ENCODE measurements at regions not wholly inside any gene's neighbourhood (a gene's known extent, or its start where the extent isn't known, plus 50 kb on each side); places are given as distances from the start of the nearest gene placed in this dataset.

DNA sequence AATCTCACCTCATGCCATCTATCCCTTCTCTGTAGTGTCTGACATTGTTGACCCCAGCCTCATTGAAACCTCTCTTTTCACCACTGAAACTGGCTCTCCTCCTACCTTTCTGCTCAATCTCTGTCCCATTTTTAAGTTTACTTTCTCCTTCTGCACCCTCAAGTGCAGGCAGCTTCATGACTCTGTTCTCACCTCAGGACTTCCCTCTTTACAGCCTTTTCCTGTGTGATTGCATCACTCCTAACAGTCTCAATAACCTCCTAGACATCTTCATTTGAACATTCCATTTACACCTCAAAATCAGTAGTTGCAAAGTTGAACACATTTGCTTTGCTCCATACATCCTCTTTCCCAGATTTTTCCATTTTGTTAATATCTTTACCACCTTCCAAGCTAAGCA is 172.1 kb downstream of the RASEF start:
- H3K79me2 ChIP-seq (ENCODE audit: low read length), result no peaks in the 10 kb centered on the region
- H3K9me3 ChIP-seq (ENCODE audit: low read length), result no peaks in the 10 kb centered on the region
- no peaks in the 10 kb centered on the region for H4K20me1 ChIP-seq (ENCODE audit: insufficient read depth, low read depth, low read length)
- no peaks in the 10 kb centered on the region for H3K27me3 ChIP-seq (ENCODE audit: low read length)
- no peak overlapping the region for H2AFZ ChIP-seq (ENCODE audit: low read length)
- no peak overlapping the region for H3K9ac ChIP-seq (ENCODE audit: low read length)
- no peak overlapping the region for H3K27ac ChIP-seq (ENCODE audit: low read length)
- H3K9me2 ChIP-seq (replicated peaks; ENCODE audit: insufficient read depth, low read length), result no peaks in the 10 kb centered on the region
- no peak overlapping the region for H3K4me3 ChIP-seq (ENCODE audit: low read length)
- H3K4me1 ChIP-seq (ENCODE audit: low read length), result no peaks in the 10 kb centered on the region
- H3K36me3 ChIP-seq (ENCODE audit: insufficient read depth, low read length), result no peaks in the 10 kb centered on the region
- DNase-seq, result no peak
- H3K4me2 ChIP-seq (ENCODE audit: low read depth, low read length, poor library complexity, severe bottlenecking), result no peak overlapping the region

DNA sequence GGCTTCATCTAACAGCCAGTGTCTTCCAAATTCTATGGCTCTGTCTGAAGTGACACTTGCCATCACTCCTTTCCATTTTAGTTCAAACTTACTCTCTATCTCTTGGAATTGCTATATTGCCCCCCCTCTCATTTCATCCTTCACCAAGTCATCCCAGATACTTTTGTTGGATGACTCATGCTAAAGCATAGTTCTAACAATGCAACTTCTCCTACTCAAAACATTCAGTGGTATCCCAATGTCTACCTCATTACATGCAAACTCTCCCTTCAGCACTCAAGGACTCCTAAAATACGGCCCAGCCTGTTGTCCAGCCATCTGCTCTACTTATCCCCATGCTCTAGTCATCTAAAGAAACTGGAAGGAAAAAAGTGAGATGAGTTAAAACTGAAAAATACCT is 171.6 kb downstream of the RASEF start:
- no peaks in the 10 kb centered on the region for H3K36me3 ChIP-seq (ENCODE audit: insufficient read depth, low read length)
- no peak overlapping the region for H3K9ac ChIP-seq (ENCODE audit: low read length)
- H3K79me2 ChIP-seq (ENCODE audit: low read length), result no peaks in the 10 kb centered on the region
- no peaks in the 10 kb centered on the region for H3K4me1 ChIP-seq (ENCODE audit: low read length)
- no peak overlapping the region for H3K27ac ChIP-seq (ENCODE audit: low read length)
- H3K4me2 ChIP-seq (ENCODE audit: low read depth, low read length, poor library complexity, severe bottlenecking), result no peak overlapping the region
- no peak overlapping the region for H3K4me3 ChIP-seq (ENCODE audit: low read length)
- DNase-seq, result no peak
- no peaks in the 10 kb centered on the region for H4K20me1 ChIP-seq (ENCODE audit: insufficient read depth, low read depth, low read length)
- no peak overlapping the region for H2AFZ ChIP-seq (ENCODE audit: low read length)
- no peaks in the 10 kb centered on the region for H3K27me3 ChIP-seq (ENCODE audit: low read length)
- H3K9me3 ChIP-seq (ENCODE audit: low read length), result no peaks in the 10 kb centered on the region
- H3K9me2 ChIP-seq (replicated peaks; ENCODE audit: insufficient read depth, low read length), result no peaks in the 10 kb centered on the region

DNA sequence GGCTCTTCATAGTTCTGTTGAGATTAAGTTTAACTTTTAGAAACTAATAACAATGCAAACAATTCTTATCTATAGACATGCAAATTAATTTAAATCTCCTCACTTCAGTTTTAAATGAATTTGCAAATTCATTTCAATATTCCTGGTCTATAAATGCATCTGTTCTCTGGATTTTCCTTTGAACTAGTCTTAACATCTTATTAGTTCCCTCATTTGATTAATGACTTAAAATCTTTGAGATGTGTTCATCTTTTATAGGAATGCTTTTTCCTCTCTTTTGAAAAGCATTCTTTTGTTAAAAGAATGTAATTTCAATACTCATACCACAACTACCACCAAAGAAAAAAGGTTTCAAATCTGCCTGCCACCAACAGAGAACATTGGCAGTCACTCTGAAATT is 169.4 kb downstream of the RASEF start:
- Histone ChIP-seq H3K36me3 (ENCODE audit: insufficient read depth, low read length) (no peaks in the 10 kb centered on the region), H4K20me1 (ENCODE audit: insufficient read depth, low read depth, low read length) (no peaks in the 10 kb centered on the region), H3K27ac (ENCODE audit: low read length) (no peak overlapping the region), H3K4me3 (ENCODE audit: low read length) (no peak overlapping the region), H3K4me2 (ENCODE audit: low read depth, low read length, poor library complexity, severe bottlenecking) (no peak overlapping the region), H3K9me2 (replicated peaks; ENCODE audit: insufficient read depth, low read length) (no peaks in the 10 kb centered on the region), H3K27me3 (ENCODE audit: low read length) (no peaks in the 10 kb centered on the region), H3K9me3 (ENCODE audit: low read length) (no peaks in the 10 kb centered on the region), H3K9ac (ENCODE audit: low read length) (no peak overlapping the region), H3K79me2 (ENCODE audit: low read length) (no peaks in the 10 kb centered on the region), H2AFZ (ENCODE audit: low read length) (no peak overlapping the region), H3K4me1 (ENCODE audit: low read length) (no peaks in the 10 kb centered on the region)
- no peak for DNase-seq

DNA sequence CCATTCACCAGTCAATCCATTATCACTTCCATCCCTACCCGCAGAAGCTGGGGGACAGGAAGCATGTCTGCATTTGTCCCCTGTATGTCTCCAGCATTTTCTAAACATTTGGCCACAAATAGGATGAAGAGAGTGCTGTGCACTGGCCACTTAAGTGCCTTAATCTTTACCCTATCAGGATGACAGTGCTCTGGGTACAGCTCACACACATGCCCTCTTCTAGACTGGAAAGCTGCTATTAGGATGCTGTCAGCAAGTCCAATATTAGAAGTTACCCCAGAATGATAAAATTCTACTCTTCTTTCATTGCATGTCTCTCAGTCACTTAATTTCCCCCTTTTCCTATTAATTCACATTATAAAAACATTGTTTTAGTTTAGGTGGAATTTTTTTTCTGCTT is 168.4 kb downstream of the RASEF start:
- Histone ChIP-seq H3K4me1 (ENCODE audit: low read length) (no peaks in the 10 kb centered on the region), H3K27me3 (ENCODE audit: low read length) (no peaks in the 10 kb centered on the region), H3K27ac (ENCODE audit: low read length) (no peak overlapping the region), H3K79me2 (ENCODE audit: low read length) (no peaks in the 10 kb centered on the region), H3K9me2 (replicated peaks; ENCODE audit: insufficient read depth, low read length) (no peaks in the 10 kb centered on the region), H3K4me2 (ENCODE audit: low read depth, low read length, poor library complexity, severe bottlenecking) (no peak overlapping the region), H3K4me3 (ENCODE audit: low read length) (no peak overlapping the region), H3K9ac (ENCODE audit: low read length) (no peak overlapping the region), H3K36me3 (ENCODE audit: insufficient read depth, low read length) (no peaks in the 10 kb centered on the region), H3K9me3 (ENCODE audit: low read length) (no peaks in the 10 kb centered on the region), H2AFZ (ENCODE audit: low read length) (no peak overlapping the region), H4K20me1 (ENCODE audit: insufficient read depth, low read depth, low read length) (no peaks in the 10 kb centered on the region)
- no peak for DNase-seq

DNA sequence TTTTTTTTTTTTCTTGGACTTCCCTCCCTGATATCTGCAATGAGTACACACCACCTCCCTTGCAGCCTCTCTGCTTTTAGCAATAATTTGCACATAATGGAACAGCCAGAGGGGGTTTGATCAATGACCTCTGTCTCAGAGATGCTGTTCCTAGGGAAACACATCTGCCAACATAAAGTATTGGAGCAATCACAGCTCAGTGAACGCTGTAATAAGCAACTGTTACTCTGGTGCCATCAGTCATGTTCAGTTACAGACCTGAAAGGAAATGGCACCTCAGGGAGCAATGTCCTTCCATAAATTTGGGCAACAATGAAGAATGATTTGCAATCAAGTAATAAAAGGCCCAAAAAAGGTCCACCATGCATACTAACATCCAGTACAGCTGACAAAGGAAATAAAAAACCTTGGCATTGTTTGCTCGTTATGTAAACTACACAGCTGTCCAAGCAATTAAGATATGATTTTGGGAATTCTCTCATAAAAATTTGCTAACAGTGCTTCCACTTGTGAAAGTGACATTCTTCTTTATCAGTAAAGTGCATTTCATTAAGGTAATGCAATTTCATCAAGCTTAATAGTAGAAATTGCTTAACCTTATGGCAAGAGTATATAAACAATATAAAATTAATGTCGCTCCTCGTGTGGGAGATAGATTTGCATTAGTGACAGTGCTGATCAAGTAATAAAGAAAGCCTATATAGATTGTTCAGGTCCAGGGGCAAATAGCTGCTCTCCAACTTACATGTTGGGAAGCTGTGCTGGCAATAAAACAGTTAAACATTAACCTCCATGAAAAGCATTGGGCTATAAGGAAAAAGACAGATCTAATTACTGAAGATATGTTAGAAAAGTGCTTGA is 167.8 kb downstream of the RASEF start:
- Histone ChIP-seq H3K79me2 (ENCODE audit: low read length) (no peaks in the 10 kb centered on the region), H3K27ac (ENCODE audit: low read length) (no peak overlapping the region), H3K36me3 (ENCODE audit: insufficient read depth, low read length) (no peaks in the 10 kb centered on the region), H3K9me2 (replicated peaks; ENCODE audit: insufficient read depth, low read length) (no peaks in the 10 kb centered on the region), H3K4me2 (ENCODE audit: low read depth, low read length, poor library complexity, severe bottlenecking) (no peak overlapping the region), H4K20me1 (ENCODE audit: insufficient read depth, low read depth, low read length) (no peaks in the 10 kb centered on the region), H3K4me3 (ENCODE audit: low read length) (no peak overlapping the region), H3K9me3 (ENCODE audit: low read length) (no peaks in the 10 kb centered on the region), H3K27me3 (ENCODE audit: low read length) (no peaks in the 10 kb centered on the region), H2AFZ (ENCODE audit: low read length) (no peak overlapping the region), H3K9ac (ENCODE audit: low read length) (no peak overlapping the region), H3K4me1 (ENCODE audit: low read length) (no peaks in the 10 kb centered on the region)
- DNase-seq, result no peak

DNA sequence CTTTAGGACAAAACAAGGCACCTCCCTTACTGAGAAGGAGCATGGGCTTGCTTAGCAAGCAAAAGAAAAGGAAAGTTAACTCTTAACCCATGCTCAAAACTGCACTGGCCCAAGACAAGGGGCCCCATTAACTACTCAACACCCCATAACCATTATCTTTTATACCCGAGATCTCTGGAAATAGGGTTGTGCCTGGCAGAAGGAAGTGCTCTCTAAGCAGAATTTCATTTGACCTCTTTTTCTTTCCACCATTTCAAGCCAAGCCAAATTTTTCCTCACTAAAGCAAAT is 167.2 kb downstream of the RASEF start:
- no peaks in the 10 kb centered on the region for H3K9me2 ChIP-seq (replicated peaks; ENCODE audit: insufficient read depth, low read length)
- H3K9me3 ChIP-seq (ENCODE audit: low read length), result no peaks in the 10 kb centered on the region
- H3K4me3 ChIP-seq (ENCODE audit: low read length), result no peak overlapping the region
- no peak overlapping the region for H3K9ac ChIP-seq (ENCODE audit: low read length)
- no peak overlapping the region for H3K27ac ChIP-seq (ENCODE audit: low read length)
- no peak overlapping the region for H3K4me2 ChIP-seq (ENCODE audit: low read depth, low read length, poor library complexity, severe bottlenecking)
- H2AFZ ChIP-seq (ENCODE audit: low read length), result no peak overlapping the region
- H3K4me1 ChIP-seq (ENCODE audit: low read length), result no peaks in the 10 kb centered on the region
- no peak for DNase-seq
- no peaks in the 10 kb centered on the region for H3K79me2 ChIP-seq (ENCODE audit: low read length)
- no peaks in the 10 kb centered on the region for H3K36me3 ChIP-seq (ENCODE audit: insufficient read depth, low read length)
- no peaks in the 10 kb centered on the region for H3K27me3 ChIP-seq (ENCODE audit: low read length)
- no peaks in the 10 kb centered on the region for H4K20me1 ChIP-seq (ENCODE audit: insufficient read depth, low read depth, low read length)

DNA sequence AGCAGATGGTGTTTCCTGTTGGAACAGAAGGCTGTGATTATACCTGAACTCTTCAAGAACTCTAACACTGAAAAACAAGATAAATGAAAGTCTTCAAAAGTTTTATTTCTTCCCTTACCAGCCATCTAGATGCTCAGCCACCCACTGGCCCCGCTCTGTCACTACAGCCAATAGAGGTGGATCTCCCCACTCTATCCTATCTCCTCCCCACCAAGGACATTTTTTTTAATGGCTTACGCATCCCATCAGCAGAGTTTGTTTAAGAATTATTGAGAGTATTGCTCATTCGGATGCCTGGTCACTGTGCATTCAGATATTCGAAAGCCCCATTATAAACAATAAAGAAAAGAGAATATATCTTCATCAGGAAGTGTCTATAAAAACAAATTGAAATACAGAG is 159.4 kb downstream of the RASEF start:
- Histone ChIP-seq H3K4me1 (ENCODE audit: low read length) (no peaks in the 10 kb centered on the region), H3K4me2 (ENCODE audit: low read depth, low read length, poor library complexity, severe bottlenecking) (no peak overlapping the region), H3K4me3 (ENCODE audit: low read length) (no peak overlapping the region), H3K79me2 (ENCODE audit: low read length) (no peaks in the 10 kb centered on the region), H3K9me2 (replicated peaks; ENCODE audit: insufficient read depth, low read length) (no peaks in the 10 kb centered on the region; the same call in 1 of the 2 replicates), H3K9ac (ENCODE audit: low read length) (no peak overlapping the region), H4K20me1 (ENCODE audit: insufficient read depth, low read depth, low read length) (no peaks in the 10 kb centered on the region), H3K27ac (ENCODE audit: low read length) (no peak overlapping the region), H3K36me3 (ENCODE audit: insufficient read depth, low read length) (no peaks in the 10 kb centered on the region), H2AFZ (ENCODE audit: low read length) (no peak overlapping the region), H3K27me3 (ENCODE audit: low read length) (peaks cover 3% of the 10 kb centered on the region; the same call in 1 of the 2 replicates), H3K9me3 (ENCODE audit: low read length) (no peaks in the 10 kb centered on the region)
- no peak for DNase-seq

DNA sequence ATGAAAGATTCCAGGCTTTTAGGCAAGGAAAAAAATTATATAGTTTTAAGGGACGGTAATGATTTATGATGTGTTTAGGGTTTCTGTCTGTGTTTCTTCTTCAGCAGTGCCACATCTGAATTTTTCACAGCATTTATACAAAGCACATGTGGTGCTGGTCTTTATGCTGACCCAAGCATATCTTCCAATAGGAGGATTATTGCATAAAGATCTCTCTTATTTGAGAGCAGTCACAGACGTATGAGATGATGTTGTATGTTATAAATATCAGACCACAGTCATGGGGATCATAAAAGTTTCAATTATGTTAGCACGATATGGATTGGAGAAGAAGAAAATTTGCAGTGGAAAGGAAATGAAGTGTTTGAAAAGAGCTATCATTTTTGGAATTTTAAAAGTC is 150.9 kb downstream of the RASEF start:
- no peak for DNase-seq
- no peak overlapping the region for H3K4me3 ChIP-seq (ENCODE audit: low read length)
- H3K27ac ChIP-seq (ENCODE audit: low read length), result no peak overlapping the region
- no peak overlapping the region for H3K4me2 ChIP-seq (ENCODE audit: low read depth, low read length, poor library complexity, severe bottlenecking)
- no peak overlapping the region for H3K9ac ChIP-seq (ENCODE audit: low read length)
- H3K36me3 ChIP-seq (ENCODE audit: insufficient read depth, low read length), result no peaks in the 10 kb centered on the region
- no peaks in the 10 kb centered on the region for H4K20me1 ChIP-seq (ENCODE audit: insufficient read depth, low read depth, low read length)
- H3K9me2 ChIP-seq (replicated peaks; ENCODE audit: insufficient read depth, low read length), result no peaks in the 10 kb centered on the region; the same call in 1 of the 2 replicates
- H3K79me2 ChIP-seq (ENCODE audit: low read length), result no peaks in the 10 kb centered on the region
- peaks cover 6% of the 10 kb centered on the region; the same call in 1 of the 2 replicates for H3K9me3 ChIP-seq (ENCODE audit: low read length)
- peaks cover 1% of the 10 kb centered on the region; the same call in 1 of the 2 replicates for H3K27me3 ChIP-seq (ENCODE audit: low read length)
- no peaks in the 10 kb centered on the region for H3K4me1 ChIP-seq (ENCODE audit: low read length)
- no peak overlapping the region for H2AFZ ChIP-seq (ENCODE audit: low read length)

Measured in Karpas-422 (cell line).